Neural crest cell (in vitro differentiated cells): ENCODE measurements at regions not wholly inside any gene's neighbourhood (a gene's known extent, or its start where the extent isn't known, plus 50 kb on each side); places are given as distances from the start of the nearest gene placed in this dataset.
"Not testable (repeated sequence)": the region's sequence is repeated elsewhere in the genome, so short reads cannot be mapped to it uniquely, and the experiment has no call there.

ENCODE experiments used
- DNase-seq: peaks from one replicate; pipeline ENCODE4 v3.0.0; 2021; ENCODE audit warnings: low read depth, mixed read lengths, low spot score
- H3K27ac Mint-ChIP-seq: one replicate; pipeline ENCODE4 v1.8.0; 2021; ENCODE audit warnings: mild to moderate bottlenecking, mixed read lengths; ENCODE audit not compliant: unreplicated experiment
- H3K27me3 Mint-ChIP-seq: 2 replicates; pipeline ENCODE4 v1.8.0; 2021; ENCODE audit warnings: low read depth, mild to moderate bottlenecking, mixed read lengths
- H3K36me3 Mint-ChIP-seq: 2 replicates; pipeline ENCODE4 v1.8.0; 2021; ENCODE audit warnings: low read depth, mild to moderate bottlenecking, mixed read lengths
- H3K4me1 Mint-ChIP-seq: 2 replicates; pipeline ENCODE4 v1.8.0; 2021; ENCODE audit warnings: mixed read lengths
- H3K4me3 Mint-ChIP-seq: one replicate; pipeline ENCODE4 v1.8.0; 2021; ENCODE audit warnings: mild to moderate bottlenecking, mixed read lengths
- H3K9me3 Mint-ChIP-seq: 2 replicates; pipeline ENCODE4 v1.8.0; 2021; ENCODE audit warnings: mixed read lengths
- TF ChIP-seq, protein P1 (sequence below): fragments of 200-600 bp; sonication (generic); conservative IDR thresholded peaks from 2 replicates; pipeline ENCODE4 v1.5.0; 2021; ENCODE audit warnings: antibody characterized with exemption, mild to moderate bottlenecking

DNA sequence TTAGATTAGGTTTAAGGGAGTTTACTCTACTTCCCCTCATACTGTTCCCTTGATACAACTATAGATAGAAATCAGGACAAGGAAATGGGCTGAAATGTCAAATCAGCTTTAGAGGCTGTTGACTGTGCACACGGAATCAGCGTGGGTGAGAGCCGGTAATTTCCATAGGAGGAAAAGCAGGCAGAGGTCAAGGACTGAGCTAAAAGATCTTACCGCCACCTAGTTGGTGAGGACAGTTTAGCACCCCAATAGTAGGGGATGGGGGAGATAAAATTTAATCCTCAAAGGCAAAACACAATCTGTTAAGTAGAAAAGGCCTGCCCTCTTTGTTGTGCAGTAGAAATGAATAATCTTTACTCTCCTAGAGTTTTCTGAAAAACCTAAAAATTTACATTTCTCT is 1154.5 kb upstream of the CHAC2 start:
- H3K36me3 Mint-ChIP-seq, result no peaks in the 10 kb centered on the region
- no peaks in the 10 kb centered on the region for H3K27me3 Mint-ChIP-seq
- no peak for DNase-seq
- no peak overlapping the region for H3K4me3 Mint-ChIP-seq
- TF ChIP-seq, protein P1, sequence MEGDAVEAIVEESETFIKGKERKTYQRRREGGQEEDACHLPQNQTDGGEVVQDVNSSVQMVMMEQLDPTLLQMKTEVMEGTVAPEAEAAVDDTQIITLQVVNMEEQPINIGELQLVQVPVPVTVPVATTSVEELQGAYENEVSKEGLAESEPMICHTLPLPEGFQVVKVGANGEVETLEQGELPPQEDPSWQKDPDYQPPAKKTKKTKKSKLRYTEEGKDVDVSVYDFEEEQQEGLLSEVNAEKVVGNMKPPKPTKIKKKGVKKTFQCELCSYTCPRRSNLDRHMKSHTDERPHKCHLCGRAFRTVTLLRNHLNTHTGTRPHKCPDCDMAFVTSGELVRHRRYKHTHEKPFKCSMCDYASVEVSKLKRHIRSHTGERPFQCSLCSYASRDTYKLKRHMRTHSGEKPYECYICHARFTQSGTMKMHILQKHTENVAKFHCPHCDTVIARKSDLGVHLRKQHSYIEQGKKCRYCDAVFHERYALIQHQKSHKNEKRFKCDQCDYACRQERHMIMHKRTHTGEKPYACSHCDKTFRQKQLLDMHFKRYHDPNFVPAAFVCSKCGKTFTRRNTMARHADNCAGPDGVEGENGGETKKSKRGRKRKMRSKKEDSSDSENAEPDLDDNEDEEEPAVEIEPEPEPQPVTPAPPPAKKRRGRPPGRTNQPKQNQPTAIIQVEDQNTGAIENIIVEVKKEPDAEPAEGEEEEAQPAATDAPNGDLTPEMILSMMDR, result peak; percentile 30
- peaks cover 19% of the 10 kb centered on the region for H3K4me1 Mint-ChIP-seq
- no peak overlapping the region for H3K27ac Mint-ChIP-seq
- H3K9me3 Mint-ChIP-seq, result no peaks in the 10 kb centered on the region

DNA sequence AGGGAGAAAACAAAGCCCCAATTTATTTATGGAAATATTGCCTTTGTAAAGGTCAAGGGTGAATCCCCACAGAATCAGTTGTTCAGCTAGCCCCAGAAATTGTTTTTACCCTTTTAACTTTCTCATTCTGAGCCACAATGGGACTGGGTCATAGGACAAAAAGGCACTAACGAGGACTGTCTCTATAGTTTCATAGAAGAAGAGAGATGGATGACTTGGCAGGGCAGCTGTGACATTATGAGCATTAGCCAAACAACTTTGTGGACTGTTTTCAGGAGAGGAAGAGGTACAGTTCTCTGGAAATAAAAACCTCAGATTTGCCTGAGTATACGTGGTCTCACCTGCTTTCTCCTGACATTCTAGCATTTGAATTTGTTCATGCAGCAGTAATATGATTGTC is 1155.8 kb upstream of the CHAC2 start:
- TF ChIP-seq, protein P1, result no peak
- Mint-ChIP-seq H3K36me3 (no peaks in the 10 kb centered on the region), H3K27ac (no peak overlapping the region), H3K4me3 (no peak overlapping the region), H3K27me3 (no peaks in the 10 kb centered on the region), H3K9me3 (no peaks in the 10 kb centered on the region), H3K4me1 (peaks cover 11% of the 10 kb centered on the region)
- DNase-seq, result no peak

DNA sequence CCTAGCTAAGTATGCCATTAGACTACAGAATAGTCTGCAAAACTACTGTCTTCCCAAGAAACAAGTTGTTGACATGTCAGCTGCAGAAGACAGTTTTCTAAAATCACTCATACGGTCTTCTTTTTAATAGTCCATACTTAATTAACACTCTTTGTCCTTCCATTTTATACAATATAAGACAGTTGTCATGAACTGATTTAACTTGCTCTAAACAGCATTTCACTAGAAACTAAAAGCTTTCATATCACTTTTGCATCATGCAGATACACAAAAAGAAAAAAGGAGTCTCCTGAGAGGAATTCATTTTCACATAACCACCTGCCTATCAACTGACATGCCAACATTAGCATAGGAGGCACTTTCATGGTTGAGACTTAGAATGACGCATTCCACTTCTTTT is 1159.6 kb upstream of the CHAC2 start:
- Mint-ChIP-seq H3K9me3 (peaks cover 6% of the 10 kb centered on the region), H3K36me3 (no peaks in the 10 kb centered on the region), H3K27me3 (no peaks in the 10 kb centered on the region), H3K4me3 (no peak overlapping the region), H3K4me1 (peaks cover 11% of the 10 kb centered on the region), H3K27ac (no peak overlapping the region)
- DNase-seq, result no peak
- TF ChIP-seq, protein P1, result no peak

- Mint-ChIP-seq H3K9me3 (peaks cover 3% of the 10 kb centered on the region), H3K27ac (no peak overlapping the region), H3K4me3 (no peak overlapping the region), H3K27me3 (no peaks in the 10 kb centered on the region), H3K36me3 (no peaks in the 10 kb centered on the region), H3K4me1 (peaks cover 8% of the 10 kb centered on the region)
- no peak for DNase-seq
- TF ChIP-seq, protein P1, result no peak
These were observed 1170.3 kb upstream of the CHAC2 start for GRCh38 chr2:52597346-52597745.

GRCh38 chr2:52594026-52594425 is 1173.6 kb upstream of the CHAC2 start:
- Mint-ChIP-seq H3K27me3 (no peaks in the 10 kb centered on the region), H3K9me3 (peaks cover 12% of the 10 kb centered on the region), H3K36me3 (peaks cover 3% of the 10 kb centered on the region), H3K4me3 (no peak overlapping the region), H3K4me1 (peaks cover 12% of the 10 kb centered on the region), H3K27ac (no peak overlapping the region)
- no peak for DNase-seq
- TF ChIP-seq, protein P1, result no peak

- not testable (repeated sequence) for H3K9me3 Mint-ChIP-seq, H3K4me1 Mint-ChIP-seq, H3K27ac Mint-ChIP-seq, H3K27me3 Mint-ChIP-seq, DNase-seq, H3K4me3 Mint-ChIP-seq, H3K36me3 Mint-ChIP-seq
These were observed 1183.5 kb upstream of the CHAC2 start for GRCh38 chr2:52584071-52584470.
